ENCODE measurements at regions not wholly inside any gene's neighbourhood (a gene's known extent, or its start where the extent isn't known, plus 50 kb on each side); places are given as distances from the start of the nearest gene placed in this dataset.

DNA sequence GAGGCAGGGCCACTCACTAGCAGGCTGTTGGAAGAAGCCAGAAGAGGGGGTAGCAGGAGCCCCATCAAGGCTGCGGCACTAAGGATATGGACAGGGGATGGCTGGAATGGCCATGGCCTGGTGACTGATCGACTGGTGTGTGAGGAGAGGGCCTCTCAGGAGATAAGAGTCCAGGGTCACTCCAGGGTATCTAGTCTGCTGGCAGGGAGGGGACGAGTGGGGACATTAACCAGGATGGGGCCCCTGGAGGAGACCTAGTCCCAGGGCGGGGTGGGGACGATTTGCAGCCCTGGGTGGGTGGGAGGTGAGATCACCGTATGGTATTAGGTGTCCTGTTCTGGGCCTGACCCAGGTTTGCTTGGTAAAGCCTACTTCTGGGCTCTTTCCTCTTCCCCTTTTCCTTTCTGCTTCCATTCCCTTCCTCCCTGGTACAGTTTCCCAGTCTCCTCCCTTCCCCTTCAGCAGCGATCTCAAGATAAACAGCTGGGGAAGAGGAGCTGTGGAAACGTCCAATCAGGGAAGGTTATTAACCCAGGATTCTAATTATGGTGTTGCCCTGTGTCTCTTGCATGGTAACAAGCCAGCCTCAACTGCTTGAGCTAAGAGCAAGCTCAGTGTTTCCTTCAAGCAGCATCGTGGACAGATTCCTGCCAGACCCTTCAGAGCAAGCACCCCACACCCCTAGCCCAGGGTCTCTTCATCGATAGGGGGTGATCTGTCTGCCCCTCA, 233.2 kb downstream of the RPS24 start:
- H3K4me3 ChIP-seq = no peak overlapping the region
- no peaks in the 10 kb centered on the region for H3K36me3 ChIP-seq
- H3K9me3 ChIP-seq = peaks cover 0 to 7% (median 0%) of the 10 kb centered on the region in 11 donors
- H3K27me3 ChIP-seq = no peaks in the 10 kb centered on the region
- TF ChIP-seq, protein P1, sequence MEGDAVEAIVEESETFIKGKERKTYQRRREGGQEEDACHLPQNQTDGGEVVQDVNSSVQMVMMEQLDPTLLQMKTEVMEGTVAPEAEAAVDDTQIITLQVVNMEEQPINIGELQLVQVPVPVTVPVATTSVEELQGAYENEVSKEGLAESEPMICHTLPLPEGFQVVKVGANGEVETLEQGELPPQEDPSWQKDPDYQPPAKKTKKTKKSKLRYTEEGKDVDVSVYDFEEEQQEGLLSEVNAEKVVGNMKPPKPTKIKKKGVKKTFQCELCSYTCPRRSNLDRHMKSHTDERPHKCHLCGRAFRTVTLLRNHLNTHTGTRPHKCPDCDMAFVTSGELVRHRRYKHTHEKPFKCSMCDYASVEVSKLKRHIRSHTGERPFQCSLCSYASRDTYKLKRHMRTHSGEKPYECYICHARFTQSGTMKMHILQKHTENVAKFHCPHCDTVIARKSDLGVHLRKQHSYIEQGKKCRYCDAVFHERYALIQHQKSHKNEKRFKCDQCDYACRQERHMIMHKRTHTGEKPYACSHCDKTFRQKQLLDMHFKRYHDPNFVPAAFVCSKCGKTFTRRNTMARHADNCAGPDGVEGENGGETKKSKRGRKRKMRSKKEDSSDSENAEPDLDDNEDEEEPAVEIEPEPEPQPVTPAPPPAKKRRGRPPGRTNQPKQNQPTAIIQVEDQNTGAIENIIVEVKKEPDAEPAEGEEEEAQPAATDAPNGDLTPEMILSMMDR (IDR thresholded peaks at IDR 0.05) = no peak
- peaks cover 0 to 11% (median 7%) of the 10 kb centered on the region in 9 donors for H3K4me1 ChIP-seq
- intact Hi-C loops (cut with DNase I) = no loop called here
- 41 to 50% methylated on average over 10 of the region's 10 CpGs for WGBS, 2 donors
- ATAC-seq (no peak), DNase-seq (no peak)
- no peak overlapping the region for H3K27ac ChIP-seq

- Histone ChIP-seq H3K4me1 (peaks cover 0 to 11% (median 7%) of the 10 kb centered on the region in 9 donors), H3K27ac (no peak overlapping the region), H3K36me3 (no peaks in the 10 kb centered on the region), H3K27me3 (no peaks in the 10 kb centered on the region), H3K9me3 (peaks cover 0 to 12% (median 0%) of the 10 kb centered on the region in 11 donors), H3K4me3 (no peak overlapping the region)
- TF ChIP-seq, protein P1 (IDR thresholded peaks at IDR 0.05) = no peak
- intact Hi-C loops (cut with DNase I) = no loop called here
- DNase-seq (no peak), ATAC-seq (peak in 3 of 8 donors; percentile 31 to 47 (median 46))
- 58 to 63% methylated on average over 3 of the region's 3 CpGs for WGBS, 2 donors
Observed at GRCh38 chr10:78267598-78267997, 233.9 kb downstream of the RPS24 start.

GRCh38 chr10:78269060-78269459, 235.4 kb downstream of the RPS24 start:
- Histone ChIP-seq H3K4me3 (no peak overlapping the region), H3K9me3 (peaks cover 0 to 14% (median 0%) of the 10 kb centered on the region in 11 donors), H3K4me1 (peaks cover 0 to 11% (median 7%) of the 10 kb centered on the region in 9 donors), H3K36me3 (no peaks in the 10 kb centered on the region), H3K27ac (no peak overlapping the region), H3K27me3 (no peaks in the 10 kb centered on the region)
- TF ChIP-seq, protein P1 (IDR thresholded peaks at IDR 0.05) = no peak
- 92 to 95% methylated on average over 2 of the region's 2 CpGs for WGBS, 2 donors
- ATAC-seq (no peak), DNase-seq (no peak)
- intact Hi-C loops (cut with DNase I) = no loop called here

- no peak for DNase-seq
- Histone ChIP-seq H3K27me3 (no peaks in the 10 kb centered on the region), H3K4me3 (no peak overlapping the region), H3K9me3 (peaks cover 0 to 14% (median 0%) of the 10 kb centered on the region in 11 donors), H3K36me3 (no peaks in the 10 kb centered on the region), H3K4me1 (peaks cover 0 to 5% (median 2%) of the 10 kb centered on the region in 9 donors), H3K27ac (no peak overlapping the region)
- TF ChIP-seq, protein P1 (IDR thresholded peaks at IDR 0.05) = no peak
- no peak for ATAC-seq
- intact Hi-C loops (cut with DNase I) = no loop called here
Observed at GRCh38 chr10:78272329-78272728, 238.7 kb downstream of the RPS24 start.
